Vagina (tissue), 2 donors: ENCODE measurements at regions not wholly inside any gene's neighbourhood (a gene's known extent, or its start where the extent isn't known, plus 50 kb on each side); places are given as distances from the start of the nearest gene placed in this dataset.

Experiments
- CTCF ChIP-seq, 3 experiments: fragments of 450-650 bp in 2 of 3; fragments of 200-600 bp in 1 of 3; sonication (generic) in 1 of 3; IDR thresholded peaks; one replicate each; pipeline ENCODE4 v1.5.1; 2017 to 2019; ENCODE audit warnings: antibody characterized with exemption in 3 of 3, mild to moderate bottlenecking in 2 of 3, moderate library complexity in 2 of 3
- POLR2A ChIP-seq, 2 donors: fragments of 450-650 bp; IDR thresholded peaks; one replicate each; pipeline ENCODE4 v1.6.1; 2017; ENCODE audit warnings: antibody characterized with exemption in 2 of 2, mild to moderate bottlenecking in 2 of 2, moderate library complexity in 2 of 2

DNA sequence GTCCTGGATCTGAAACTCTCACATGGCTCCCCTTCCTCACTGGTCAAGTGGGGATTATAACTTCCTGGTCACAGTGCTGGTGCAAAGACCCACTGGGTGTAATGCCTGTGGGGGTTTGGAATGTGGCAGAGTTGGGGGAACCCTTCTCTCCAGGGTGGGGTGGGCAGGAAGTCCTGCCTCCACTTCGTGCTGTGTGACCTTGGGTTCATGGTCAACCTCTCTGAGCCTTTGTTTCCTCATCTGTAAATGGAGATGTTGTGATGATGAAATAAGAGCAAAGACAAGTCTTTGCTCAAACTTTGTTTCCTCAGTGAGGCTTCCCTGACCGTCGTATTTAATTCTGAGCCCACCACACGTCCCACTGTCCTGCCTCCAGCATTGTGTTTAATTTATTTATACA lies 564.7 kb downstream of the PTPRU start:
- no peak for TF ChIP-seq POLR2A (IDR thresholded peaks at IDR 0.05)
- no peak for TF ChIP-seq CTCF (IDR thresholded peaks at IDR 0.05)
